HCT116 (cell line): ENCODE measurements at regions not wholly inside any gene's neighbourhood (a gene's known extent, or its start where the extent isn't known, plus 50 kb on each side); places are given as distances from the start of the nearest gene placed in this dataset.

Experiments
- ATAC-seq: fragments of 200-7000 bp; cut with Tn5 transposase; 2 replicates; pipeline ENCODE4 v1.9.1; 2020; ENCODE audit warnings: mild to moderate bottlenecking, moderate library complexity
- BruUV-seq: library from RNA; stranded (reverse); fragments of 400-500 nt; replicated peaks from 2 replicates; lab custom pipeline; 2021; lab: Mats Ljungman, UMichigan
- CTCF ChIA-PET: fragments of 300-600 bp; sonication (Branson Sonifier 250); formaldehyde crosslinking; loops from one replicate; lab custom pipeline; 2021; ENCODE audit warnings: antibody characterized with exemption; lab: Charles Lee
- POLR2A ChIA-PET: fragments of 300-600, 350-600 bp; sonication (Branson Sonifier 250); formaldehyde crosslinking; loops from one replicate; lab custom pipeline; 2021; ENCODE audit warnings: antibody characterized with exemption; lab: Charles Lee
- RAD21 ChIA-PET, 2 experiments: fragments of 300-600 bp; sonication (Branson Sonifier 250); formaldehyde crosslinking; loops; one replicate each; lab custom pipeline; 2023; ENCODE audit warnings: low total read pairs in 2 of 2; ENCODE audit not compliant: uncharacterized antibody in 2 of 2, unreplicated experiment in 2 of 2, low non-redundant PET in 1 of 2; lab: Charles Lee
- DNase-seq: peaks from one replicate; pipeline ENCODE4 v3.0.0-alpha.2; 2010; ENCODE audit warnings: low read depth, low spot score
- H2AFZ ChIP-seq: fragments of 200-600 bp; shearing (Covaris generic), sonication (generic); 2 replicates; pipeline ENCODE4 v1.6.1; 2017; ENCODE audit warnings: low read depth, mixed run types, mixed read lengths, antibody characterized with exemption, low read length; ENCODE audit not compliant: poor library complexity, severe bottlenecking
- H3K27ac ChIP-seq: 2 replicates; pipeline ENCODE4 v1.5.1; 2012; ENCODE audit warnings: low read depth, low read length
- H3K27me3 ChIP-seq: fragments of 200-600 bp; sonication (generic); 2 replicates; pipeline ENCODE4 v1.6.1; 2016; ENCODE audit warnings: mixed run types, low read length, mixed read lengths; ENCODE audit not compliant: insufficient read depth
- H3K36me3 ChIP-seq, 2 experiments: fragments of 200-500 bp in 1 of 2; fragments of 200-600 bp in 1 of 2; sonication (Bioruptor generic) in 1 of 2; sonication (generic) in 1 of 2; 2 replicates each; pipeline versions ENCODE4 v1.5.1 to v1.6.1; 2014 to 2016; ENCODE audit warnings: low read length in 2 of 2, inconsistent platforms in 1 of 2, mixed read lengths in 1 of 2, mixed run types in 1 of 2; ENCODE audit not compliant: insufficient read depth in 2 of 2, control insufficient read depth in 1 of 2
- H3K4me1 ChIP-seq, 2 experiments: fragments of 200-600 bp in 1 of 2; sonication (generic) in 1 of 2; 2 replicates each; pipeline versions ENCODE4 v1.5.1 to v1.6.1; 2012 to 2017; ENCODE audit warnings: low read length in 2 of 2, inconsistent platforms in 1 of 2, mild to moderate bottlenecking in 1 of 2, mixed read lengths in 1 of 2, mixed run types in 1 of 2, moderate library complexity in 1 of 2; ENCODE audit not compliant: insufficient read depth in 2 of 2, control insufficient read depth in 1 of 2
- H3K4me2 ChIP-seq: fragments of 200-600 bp; sonication (generic); 2 replicates; pipeline ENCODE4 v1.6.1; 2017; ENCODE audit warnings: mixed run types, low read length, mixed read lengths
- H3K4me3 ChIP-seq, 2 experiments: fragments of 200-600 bp in 1 of 2; sonication (generic) in 1 of 2; replicated peaks in 1 of 2; 2 replicates each; pipeline ENCODE4 v1.5.1; 2011 to 2016; ENCODE audit warnings: low read length in 2 of 2, control low read depth in 1 of 2, low read depth in 1 of 2, mild to moderate bottlenecking in 1 of 2, mixed read lengths in 1 of 2, mixed run types in 1 of 2
- H3K79me2 ChIP-seq: fragments of 200-600 bp; sonication (generic); 2 replicates; pipeline ENCODE4 v1.6.1; 2017; ENCODE audit warnings: mild to moderate bottlenecking, mixed run types, low read length, moderate library complexity, mixed read lengths; ENCODE audit not compliant: insufficient read depth
- H3K9ac ChIP-seq: fragments of 200-600 bp; sonication (generic); 2 replicates; pipeline ENCODE4 v1.6.1; 2016; ENCODE audit warnings: low read length, mixed read lengths
- H3K9me2 ChIP-seq: fragments of 200-600 bp; sonication (generic), shearing (Covaris generic); 2 replicates; pipeline ENCODE4 v1.6.1; 2017; ENCODE audit warnings: mixed run types, mild to moderate bottlenecking, moderate library complexity; ENCODE audit not compliant: insufficient read depth
- H3K9me3 ChIP-seq, 2 experiments: fragments of 200-500 bp in 1 of 2; fragments of 200-600 bp in 1 of 2; sonication (Bioruptor generic) in 1 of 2; sonication (generic) in 1 of 2; 2 replicates each; pipeline ENCODE4 v1.6.1; 2014 to 2017; ENCODE audit warnings: low read length in 2 of 2, mixed read lengths in 2 of 2, inconsistent platforms in 1 of 2, low read depth in 1 of 2, mild to moderate bottlenecking in 1 of 2, mixed run types in 1 of 2, moderate library complexity in 1 of 2; ENCODE audit not compliant: control insufficient read depth in 1 of 2, insufficient read depth in 1 of 2
- H4K20me1 ChIP-seq: fragments of 200-600 bp; sonication (generic), shearing (Covaris generic); 2 replicates; pipeline ENCODE4 v1.6.1; 2017; ENCODE audit warnings: mixed run types, mild to moderate bottlenecking, moderate library complexity; ENCODE audit not compliant: insufficient read depth
- ATF3 ChIP-seq: IDR thresholded peaks from 2 replicates; pipeline ENCODE4 v1.6.1; 2012
- CBX3 ChIP-seq: IDR thresholded peaks from 2 replicates; pipeline ENCODE4 v1.6.1; 2012; ENCODE audit warnings: low read depth
- EGR1 ChIP-seq: IDR thresholded peaks from 2 replicates; pipeline ENCODE4 v1.6.1; 2012; ENCODE audit warnings: low read depth
- EZH2 ChIP-seq: fragments of 200-600 bp; sonication (generic); IDR thresholded peaks from 2 replicates; pipeline ENCODE4 v1.6.1; 2017; ENCODE audit warnings: antibody characterized with exemption, mixed run types
- EZH2phosphoT487 ChIP-seq: fragments of 200-600 bp; IDR thresholded peaks from 2 replicates; pipeline ENCODE4 v1.6.1; 2018; ENCODE audit warnings: antibody characterized with exemption, borderline replicate concordance
- MAX ChIP-seq: IDR thresholded peaks from 2 replicates; pipeline ENCODE4 v1.6.1; 2012
- POLR2A ChIP-seq: IDR thresholded peaks from 2 replicates; pipeline ENCODE4 v1.7.0; 2011; ENCODE audit warnings: borderline replicate concordance; ENCODE audit not compliant: insufficient read depth, insufficient read length; ENCODE audit errors: extremely low read depth
- RAD21 ChIP-seq: IDR thresholded peaks from 2 replicates; pipeline ENCODE4 v1.6.1; 2012; ENCODE audit warnings: low read depth, mild to moderate bottlenecking
- REST ChIP-seq: IDR thresholded peaks from 2 replicates; pipeline ENCODE4 v1.6.1; 2012; ENCODE audit warnings: low read depth
- SIN3A ChIP-seq: IDR thresholded peaks from 2 replicates; pipeline ENCODE4 v1.6.1; 2012; ENCODE audit warnings: low read depth
- SP1 ChIP-seq: IDR thresholded peaks from 2 replicates; pipeline ENCODE4 v1.6.1; 2012; ENCODE audit warnings: low read depth
- SRF ChIP-seq: IDR thresholded peaks from 2 replicates; pipeline ENCODE4 v1.6.1; 2012; ENCODE audit warnings: low read depth
- YY1 ChIP-seq: IDR thresholded peaks from 2 replicates; pipeline ENCODE4 v1.6.1; 2011; ENCODE audit warnings: low read length, low read depth, moderate library complexity, mild to moderate bottlenecking; ENCODE audit not compliant: insufficient replicate concordance; ENCODE audit errors: extremely low read depth
- ZBTB33 ChIP-seq: IDR thresholded peaks from 2 replicates; pipeline ENCODE4 v1.6.1; 2011; ENCODE audit warnings: mild to moderate bottlenecking, low read length, moderate library complexity; ENCODE audit not compliant: insufficient replicate concordance; ENCODE audit errors: extremely low read depth
- ZFX ChIP-seq: fragments of 450-650 bp; IDR thresholded peaks from 2 replicates; pipeline ENCODE4 v1.6.1; 2017
- ZNF274 ChIP-seq: fragments of 200-500 bp; sonication (Bioruptor generic); IDR thresholded peaks from 2 replicates; pipeline ENCODE4 v1.6.1; 2014; ENCODE audit warnings: mild to moderate bottlenecking, low read depth, low read length, inconsistent platforms
- intact Hi-C: fragments of 100-400 bp; cut with micrococcal nuclease; formaldehyde crosslinking; loops from 2 replicates; pipeline ENCODE4 v1.10.0; 2022

DNA sequence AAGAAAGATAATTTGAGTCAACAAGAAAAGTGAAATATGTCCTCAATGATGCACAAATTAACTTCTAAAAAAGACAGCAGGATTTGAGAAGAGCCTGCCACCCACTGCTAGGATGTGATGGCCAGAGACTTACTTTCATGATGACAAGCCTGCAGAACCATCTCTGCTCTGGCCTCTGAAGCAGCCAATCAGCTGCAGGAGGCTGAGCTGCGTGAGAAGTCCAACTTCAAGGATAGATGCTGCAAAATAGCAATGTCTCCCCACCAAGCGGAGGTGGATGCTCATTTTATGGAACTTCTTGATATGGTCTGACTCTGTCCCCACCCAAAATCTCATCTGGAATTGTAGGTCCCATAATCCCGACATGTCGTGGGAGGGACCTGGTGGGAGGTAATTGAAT is 53.1 kb downstream of the CYRIA start:
- H4K20me1 ChIP-seq: no peaks in the 10 kb centered on the region
- H3K9me3 ChIP-seq: no peaks in the 10 kb centered on the region
- peaks cover 20% of the 10 kb centered on the region for H3K27me3 ChIP-seq
- intact Hi-C loops: loop anchor here (2.0 kb wide), 1 partner anchor 288 kb away; no protein-coding TSS in a partner anchor
- no peak for DNase-seq
- RAD21 ChIA-PET: interaction anchor here in 1 of 2 experiments (1.9 kb wide), 1 partner anchor 144 kb away, joined by 12 read pairs; no protein-coding TSS in a partner anchor
- no peaks in the 10 kb centered on the region for H3K79me2 ChIP-seq
- H3K4me1 ChIP-seq: peaks cover 0 to 5% of the 10 kb centered on the region in 2 experiments; a peak in 2 of 4 replicates
- no peaks in the 10 kb centered on the region for H3K9me2 ChIP-seq
- no TSS peak for BruUV-seq
- no peak for TF ChIP-seq ZFX
- no peak for TF ChIP-seq POLR2A
- no peak for TF ChIP-seq EZH2
- no peak for TF ChIP-seq ZNF274
- no peak for ATAC-seq
- H3K4me3 ChIP-seq: no peak overlapping the region
- H3K36me3 ChIP-seq: no peaks in the 10 kb centered on the region
- H2AFZ ChIP-seq: no peak overlapping the region
- no peak overlapping the region for H3K27ac ChIP-seq
- H3K9ac ChIP-seq: no peak overlapping the region
- no peak overlapping the region for H3K4me2 ChIP-seq
- CTCF ChIA-PET: interaction anchor here (1.5 to 5.2 kb wide), 3 partner anchors 10 to 144 kb away, joined by 4 to 85 read pairs (median 14); no protein-coding TSS in a partner anchor
- POLR2A ChIA-PET: no interaction called here

- no peaks in the 10 kb centered on the region for H3K9me2 ChIP-seq
- RAD21 ChIA-PET: no interaction called here
- POLR2A ChIA-PET: no interaction called here
- H3K27ac ChIP-seq: no peak overlapping the region
- CTCF ChIA-PET: interaction anchor here (1.9 kb wide), 3 partner anchors 84 to 670 kb away, joined by 6 to 25 read pairs (median 11); no protein-coding TSS in a partner anchor
- peaks cover 0 to 5% of the 10 kb centered on the region in 2 experiments; a peak in 2 of 4 replicates for H3K4me1 ChIP-seq
- no peak for DNase-seq
- peaks cover 26% of the 10 kb centered on the region for H3K27me3 ChIP-seq
- H2AFZ ChIP-seq: no peak overlapping the region
- H4K20me1 ChIP-seq: no peaks in the 10 kb centered on the region
- no peak overlapping the region for H3K4me2 ChIP-seq
- no TSS peak for BruUV-seq
- no peaks in the 10 kb centered on the region for H3K79me2 ChIP-seq
- H3K9me3 ChIP-seq: no peaks in the 10 kb centered on the region
- no peak for ATAC-seq
- H3K4me3 ChIP-seq: no peak overlapping the region
- H3K36me3 ChIP-seq: no peaks in the 10 kb centered on the region
- intact Hi-C loops: loop anchor here (1.0 to 2.0 kb wide), 4 partner anchors 57 to 972 kb away; no protein-coding TSS in a partner anchor
- no peak overlapping the region for H3K9ac ChIP-seq
- TF ChIP-seq YY1 (no peak), ZBTB33 (no peak), SIN3A (no peak), REST (no peak), SRF (no peak), EGR1 (no peak), EZH2phosphoT487 (no peak), SP1 (no peak), ATF3 (no peak), POLR2A (no peak), MAX (no peak), RAD21 (no peak), CBX3 (no peak)
Measured at GRCh38 chr2:16609786-16610185, 55.8 kb downstream of the CYRIA start.
